Mucosa of stomach (tissue), 1 donor: ENCODE measurements at regions not wholly inside any gene's neighbourhood (a gene's known extent, or its start where the extent isn't known, plus 50 kb on each side); places are given as distances from the start of the nearest gene placed in this dataset.

Experiments
- H3K27me3 ChIP-seq: one replicate; pipeline ENCODE4 v1.7.0; 2013; ENCODE audit warnings: mild to moderate bottlenecking, low read length; ENCODE audit not compliant: control insufficient read depth, insufficient read depth
- H3K36me3 ChIP-seq: one replicate; pipeline ENCODE4 v1.7.0; 2013; ENCODE audit warnings: low read length; ENCODE audit not compliant: control insufficient read depth, insufficient read depth
- H3K4me1 ChIP-seq: one replicate; pipeline ENCODE4 v1.7.0; 2013; ENCODE audit warnings: mild to moderate bottlenecking, low read length; ENCODE audit not compliant: control insufficient read depth, insufficient read depth
- H3K4me3 ChIP-seq: one replicate; pipeline ENCODE4 v1.7.0; 2013; ENCODE audit warnings: low read length
- H3K9ac ChIP-seq: one replicate; pipeline ENCODE4 v1.7.0; 2013; ENCODE audit warnings: mild to moderate bottlenecking, low read length, moderate library complexity
- H3K9me3 ChIP-seq: one replicate; pipeline ENCODE4 v1.7.0; 2013; ENCODE audit warnings: mild to moderate bottlenecking, low read length, moderate library complexity; ENCODE audit not compliant: control insufficient read depth
- donor health status: Pancreatic carcinoma.

GRCh38 chr2:204258890-204259289 is 286.4 kb upstream of the PARD3B start:
- Histone ChIP-seq H3K4me3 (no peak overlapping the region), H3K36me3 (no peaks in the 10 kb centered on the region), H3K4me1 (peaks cover 8% of the 10 kb centered on the region), H3K9ac (no peak overlapping the region), H3K27me3 (no peaks in the 10 kb centered on the region), H3K9me3 (no peaks in the 10 kb centered on the region)

GRCh38 chr2:204260162-204260877 is 285.0 kb upstream of the PARD3B start:
- H3K4me1 ChIP-seq, result peaks cover 16% of the 10 kb centered on the region
- no peaks in the 10 kb centered on the region for H3K9me3 ChIP-seq
- H3K9ac ChIP-seq, result no peak overlapping the region
- no peaks in the 10 kb centered on the region for H3K36me3 ChIP-seq
- no peak overlapping the region for H3K4me3 ChIP-seq
- H3K27me3 ChIP-seq, result no peaks in the 10 kb centered on the region

DNA sequence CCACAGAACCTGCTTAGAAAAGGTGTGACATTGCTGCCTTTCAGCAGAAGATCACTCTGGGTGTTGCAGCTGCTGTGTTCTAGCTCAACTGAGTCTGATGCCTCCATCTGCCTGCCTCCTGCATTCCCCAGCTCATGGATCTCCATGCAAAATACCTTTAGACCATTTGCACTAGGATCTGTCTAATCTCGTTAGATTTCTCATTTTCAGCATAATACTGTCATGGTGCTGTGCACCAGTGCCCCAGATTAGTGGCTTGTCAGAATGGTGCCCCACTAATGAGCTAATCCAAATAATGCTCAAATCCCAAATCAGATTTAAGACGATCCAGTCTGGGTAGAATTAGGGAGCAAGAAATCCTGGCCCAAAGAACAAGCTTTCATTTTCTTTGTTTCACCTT is 284.4 kb upstream of the PARD3B start:
- Histone ChIP-seq H3K9me3 (no peaks in the 10 kb centered on the region), H3K4me3 (no peak overlapping the region), H3K9ac (no peak overlapping the region), H3K36me3 (no peaks in the 10 kb centered on the region), H3K27me3 (no peaks in the 10 kb centered on the region), H3K4me1 (peaks cover 22% of the 10 kb centered on the region)

DNA sequence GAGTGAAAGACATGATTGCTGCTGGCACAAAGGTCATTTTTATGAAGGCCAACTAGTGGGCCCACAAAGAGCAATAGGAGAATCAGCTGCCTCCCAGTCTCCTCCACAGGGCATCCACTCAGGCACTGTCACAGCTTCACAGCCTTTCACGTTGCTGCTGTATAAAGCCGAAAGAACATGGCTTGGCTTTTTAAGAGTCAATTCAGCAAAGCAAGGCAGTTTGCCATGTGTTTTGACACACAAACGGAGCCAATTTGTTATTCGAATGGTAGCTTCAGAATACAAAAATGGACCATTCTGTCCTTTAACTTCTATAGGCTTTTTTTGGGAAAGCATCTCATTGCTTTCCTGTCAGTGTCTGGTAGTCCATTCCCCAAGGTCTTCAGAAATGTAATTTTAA is 283.4 kb upstream of the PARD3B start:
- peaks cover 23% of the 10 kb centered on the region for H3K4me1 ChIP-seq
- H3K36me3 ChIP-seq, result no peaks in the 10 kb centered on the region
- H3K27me3 ChIP-seq, result no peaks in the 10 kb centered on the region
- H3K9me3 ChIP-seq, result no peaks in the 10 kb centered on the region
- H3K4me3 ChIP-seq, result no peak overlapping the region
- no peak overlapping the region for H3K9ac ChIP-seq

- H3K9ac ChIP-seq, result no peak overlapping the region
- H3K9me3 ChIP-seq, result no peaks in the 10 kb centered on the region
- peaks cover 18% of the 10 kb centered on the region for H3K4me1 ChIP-seq
- H3K27me3 ChIP-seq, result no peaks in the 10 kb centered on the region
- H3K4me3 ChIP-seq, result no peak overlapping the region
- H3K36me3 ChIP-seq, result no peaks in the 10 kb centered on the region
Observed at GRCh38 chr2:204264085-204264553, 281.2 kb upstream of the PARD3B start.

- no peaks in the 10 kb centered on the region for H3K27me3 ChIP-seq
- H3K4me1 ChIP-seq, result peaks cover 18% of the 10 kb centered on the region
- H3K9me3 ChIP-seq, result no peaks in the 10 kb centered on the region
- no peaks in the 10 kb centered on the region for H3K36me3 ChIP-seq
- H3K4me3 ChIP-seq, result no peak overlapping the region
- no peak overlapping the region for H3K9ac ChIP-seq
Observed at GRCh38 chr2:204264621-204265140, 280.6 kb upstream of the PARD3B start.

DNA sequence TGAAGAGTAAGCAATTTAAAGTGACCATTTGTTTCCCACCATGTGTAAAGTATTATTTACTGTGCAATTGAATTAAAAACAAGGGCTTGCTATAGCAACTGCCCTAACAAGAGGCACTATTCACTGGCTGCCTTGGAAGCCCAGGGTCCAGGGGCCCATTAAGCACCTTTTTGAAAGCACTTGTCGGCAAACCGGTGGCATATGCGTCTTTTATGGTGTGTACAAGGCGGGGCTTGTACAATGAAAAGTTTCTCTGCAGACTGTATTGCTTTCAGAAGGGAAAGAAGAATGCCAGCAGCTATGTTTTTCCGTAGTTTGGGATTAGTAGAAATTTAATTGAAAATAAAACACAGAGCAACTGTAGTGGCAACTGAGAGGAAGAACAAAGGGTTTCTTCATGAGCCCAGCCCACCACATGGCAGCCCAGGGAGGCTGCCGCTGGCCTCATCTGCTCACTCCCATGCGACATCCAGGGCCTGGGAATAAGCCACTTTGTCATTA is 279.5 kb upstream of the PARD3B start:
- H3K9ac ChIP-seq, result no peak overlapping the region
- no peaks in the 10 kb centered on the region for H3K9me3 ChIP-seq

GRCh38 chr2:204268458-204268857 is 276.8 kb upstream of the PARD3B start:
- Histone ChIP-seq H3K4me1 (peaks cover 18% of the 10 kb centered on the region), H3K36me3 (no peaks in the 10 kb centered on the region), H3K27me3 (no peaks in the 10 kb centered on the region), H3K9me3 (no peaks in the 10 kb centered on the region), H3K4me3 (no peak overlapping the region), H3K9ac (no peak overlapping the region)

More for the DNA sequence above, 279.5 kb upstream of the PARD3B start:
- Histone ChIP-seq H3K36me3 (no peaks in the 10 kb centered on the region), H3K27me3 (no peaks in the 10 kb centered on the region), H3K4me3 (no peak overlapping the region), H3K4me1 (peaks cover 18% of the 10 kb centered on the region)

- no peak overlapping the region for H3K4me3 ChIP-seq
- H3K9ac ChIP-seq, result no peak overlapping the region
- H3K27me3 ChIP-seq, result no peaks in the 10 kb centered on the region
- H3K4me1 ChIP-seq, result peaks cover 15% of the 10 kb centered on the region
- no peaks in the 10 kb centered on the region for H3K9me3 ChIP-seq
- no peaks in the 10 kb centered on the region for H3K36me3 ChIP-seq
Observed at GRCh38 chr2:204268971-204269370, 276.3 kb upstream of the PARD3B start.

- H3K27me3 ChIP-seq, result no peaks in the 10 kb centered on the region
- H3K36me3 ChIP-seq, result no peaks in the 10 kb centered on the region
- no peak overlapping the region for H3K4me3 ChIP-seq
- no peak overlapping the region for H3K9ac ChIP-seq
- no peaks in the 10 kb centered on the region for H3K4me1 ChIP-seq
- H3K9me3 ChIP-seq, result no peaks in the 10 kb centered on the region
Observed at GRCh38 chr2:204272089-204272488, 273.2 kb upstream of the PARD3B start.

- H3K4me3 ChIP-seq, result no peak overlapping the region
- no peaks in the 10 kb centered on the region for H3K36me3 ChIP-seq
- no peaks in the 10 kb centered on the region for H3K9me3 ChIP-seq
- no peaks in the 10 kb centered on the region for H3K4me1 ChIP-seq
- no peaks in the 10 kb centered on the region for H3K27me3 ChIP-seq
- no peak overlapping the region for H3K9ac ChIP-seq
Observed at GRCh38 chr2:204272610-204273287, 272.5 kb upstream of the PARD3B start.

DNA sequence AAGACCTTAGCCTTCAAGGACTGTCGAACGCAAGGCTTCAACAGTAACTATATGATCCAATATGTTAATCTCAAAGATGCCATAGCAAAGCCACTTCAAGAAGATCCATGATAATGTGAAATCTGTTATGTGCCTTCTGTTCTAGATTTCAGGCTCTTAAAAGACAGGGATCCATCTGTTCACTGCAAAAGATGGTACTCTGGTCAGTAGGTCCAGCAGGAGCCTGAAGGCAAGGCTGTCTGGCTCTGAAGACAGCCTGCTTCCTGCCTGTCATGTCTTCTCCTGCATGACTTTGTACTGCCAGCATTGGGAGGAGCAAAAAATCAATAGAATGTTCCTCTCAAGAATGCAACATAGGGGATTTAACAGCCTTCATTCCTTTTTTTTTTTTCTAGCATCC is 270.8 kb upstream of the PARD3B start:
- H3K9me3 ChIP-seq, result no peaks in the 10 kb centered on the region
- no peak overlapping the region for H3K4me3 ChIP-seq
- H3K9ac ChIP-seq, result no peak overlapping the region
- no peaks in the 10 kb centered on the region for H3K4me1 ChIP-seq
- H3K36me3 ChIP-seq, result no peaks in the 10 kb centered on the region
- no peaks in the 10 kb centered on the region for H3K27me3 ChIP-seq
